Neural cell (in vitro differentiated cells): ENCODE measurements at regions not wholly inside any gene's neighbourhood (a gene's known extent, or its start where the extent isn't known, plus 50 kb on each side); places are given as distances from the start of the nearest gene placed in this dataset.

Experiments
- H2AFZ ChIP-seq: fragments of 200-600, 300-800 bp; sonication (generic), shearing (Covaris generic); 2 replicates; pipeline ENCODE4 v1.6.0; 2014; ENCODE audit warnings: low read depth, mild to moderate bottlenecking, antibody characterized with exemption, low read length, moderate library complexity
- H3F3A ChIP-seq: fragments of 200-600 bp; shearing (Covaris generic); 2 replicates; pipeline ENCODE4 v1.6.1; 2016; ENCODE audit warnings: mild to moderate bottlenecking, moderate library complexity, mixed read lengths, antibody characterized with exemption, low read length; ENCODE audit not compliant: insufficient read depth, poor library complexity, severe bottlenecking
- H3K27ac ChIP-seq: fragments of 200-600, 300-800 bp; sonication (generic), shearing (Covaris generic); 2 replicates; pipeline ENCODE4 v1.5.1; 2014; ENCODE audit warnings: mild to moderate bottlenecking, low read length, moderate library complexity
- H3K27me3 ChIP-seq: fragments of 300-800, 200-600 bp; sonication (generic), shearing (Covaris generic); 2 replicates; pipeline ENCODE4 v1.6.0; 2014; ENCODE audit warnings: mild to moderate bottlenecking, low read depth, low read length, moderate library complexity; ENCODE audit not compliant: insufficient read depth
- H3K36me3 ChIP-seq: fragments of 300-800, 200-600 bp; sonication (generic), shearing (Covaris generic); 2 replicates; pipeline ENCODE4 v1.5.1; 2014; ENCODE audit warnings: mild to moderate bottlenecking, antibody characterized with exemption, low read length, moderate library complexity; ENCODE audit not compliant: insufficient read depth
- H3K4me2 ChIP-seq: fragments of 300-800, 200-600 bp; sonication (generic), shearing (Covaris generic); 2 replicates; pipeline ENCODE4 v1.6.0; 2014; ENCODE audit warnings: mild to moderate bottlenecking, low read length
- H3K4me3 ChIP-seq: fragments of 300-800, 200-600 bp; sonication (generic), shearing (Covaris generic); 2 replicates; pipeline ENCODE4 v1.5.1; 2014; ENCODE audit warnings: mild to moderate bottlenecking, low read length, moderate library complexity
- H3K79me2 ChIP-seq: fragments of 200-600 bp; shearing (Covaris generic); replicated peaks from 2 replicates; pipeline ENCODE4 v1.6.0; 2014; ENCODE audit warnings: mild to moderate bottlenecking, low read length, moderate library complexity; ENCODE audit not compliant: insufficient read depth
- H3K9ac ChIP-seq: fragments of 300-800, 200-600 bp; sonication (generic), shearing (Covaris generic); 2 replicates; pipeline ENCODE4 v1.6.1; 2016; ENCODE audit warnings: mild to moderate bottlenecking, low read length, mixed read lengths
- H3K9me2 ChIP-seq: fragments of 200-600 bp; shearing (Covaris generic); 2 replicates; pipeline ENCODE4 v1.6.1; 2016; ENCODE audit warnings: mild to moderate bottlenecking, low read length, mixed read lengths; ENCODE audit not compliant: insufficient read depth
- H3K9me3 ChIP-seq: fragments of 200-600, 300-800 bp; sonication (generic), shearing (Covaris generic); 2 replicates; pipeline ENCODE4 v1.6.1; 2016; ENCODE audit warnings: mild to moderate bottlenecking, mixed run types, low read length, moderate library complexity, mixed read lengths
- H4K20me1 ChIP-seq: fragments of 200-600 bp; shearing (Covaris generic); 2 replicates; pipeline ENCODE4 v1.6.1; 2016; ENCODE audit warnings: mild to moderate bottlenecking, mixed run types; ENCODE audit not compliant: insufficient read depth
- EP300 ChIP-seq: fragments of 450-650 bp; conservative IDR thresholded peaks from 2 replicates; pipeline ENCODE4 v1.6.1; 2014; ENCODE audit warnings: antibody characterized with exemption, mild to moderate bottlenecking, moderate library complexity; ENCODE audit not compliant: poor library complexity, severe bottlenecking
- EZH2 ChIP-seq: fragments of 200-600, 300-800 bp; shearing (Covaris generic), sonication (generic); IDR thresholded peaks from 2 replicates; pipeline ENCODE4 v1.6.1; 2014; ENCODE audit warnings: antibody characterized with exemption, low read length, borderline replicate concordance, mild to moderate bottlenecking; ENCODE audit not compliant: insufficient read depth, poor library complexity, severe bottlenecking
- MXI1 ChIP-seq: fragments of 450-650 bp; conservative IDR thresholded peaks from 2 replicates; pipeline ENCODE4 v1.6.1; 2014; ENCODE audit warnings: antibody characterized with exemption, mild to moderate bottlenecking; ENCODE audit not compliant: poor library complexity, severe bottlenecking
- POLR2AphosphoS5 ChIP-seq: IDR thresholded peaks from 2 replicates; pipeline ENCODE4 v1.6.1; 2012
- RAD21 ChIP-seq: fragments of 450-650 bp; conservative IDR thresholded peaks from 2 replicates; pipeline ENCODE4 v1.6.1; 2014; ENCODE audit warnings: antibody characterized with exemption, mild to moderate bottlenecking, moderate library complexity
- SMC3 ChIP-seq: fragments of 450-650 bp; conservative IDR thresholded peaks from 2 replicates; pipeline ENCODE4 v1.6.1; 2014; ENCODE audit warnings: antibody characterized with exemption, mild to moderate bottlenecking, moderate library complexity; ENCODE audit not compliant: poor library complexity
- TAF1 ChIP-seq: IDR thresholded peaks from 2 replicates; pipeline ENCODE4 v1.6.1; 2012; ENCODE audit warnings: low read depth
- TF ChIP-seq, protein P1 (sequence below): IDR thresholded peaks from 2 replicates; pipeline ENCODE4 v1.6.1; 2012; ENCODE audit warnings: borderline replicate concordance
- TF ChIP-seq, protein P2 (sequence below): fragments of 450-650 bp; IDR thresholded peaks from 2 replicates; pipeline ENCODE4 v1.5.1; 2014; ENCODE audit warnings: antibody characterized with exemption, mild to moderate bottlenecking, moderate library complexity; ENCODE audit not compliant: poor library complexity, severe bottlenecking

DNA sequence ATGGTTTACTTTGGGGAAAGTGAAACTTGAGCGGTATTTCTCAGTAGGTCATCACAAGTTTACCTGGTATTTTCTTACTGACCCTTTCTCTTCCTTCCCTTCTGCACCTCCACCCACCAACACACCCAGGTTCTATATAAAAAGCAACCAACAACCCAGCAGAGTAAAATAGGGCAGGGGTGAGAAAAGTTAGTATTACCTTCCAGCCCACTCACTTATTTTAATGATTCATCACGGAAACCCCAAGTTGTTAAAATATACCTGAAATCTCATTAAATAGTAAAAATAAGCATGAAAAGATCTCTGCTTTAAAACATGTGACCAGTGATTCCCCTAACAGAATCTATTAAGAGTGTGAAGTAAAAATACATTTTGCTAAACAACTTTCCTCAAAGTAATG, 306.1 kb downstream of the ZEB2 start:
- H2AFZ ChIP-seq: no peak overlapping the region
- H3K4me2 ChIP-seq: no peak overlapping the region
- H3K9me2 ChIP-seq: no peaks in the 10 kb centered on the region
- H3F3A ChIP-seq: no peaks in the 10 kb centered on the region
- H3K27me3 ChIP-seq: no peaks in the 10 kb centered on the region
- no peaks in the 10 kb centered on the region for H3K9me3 ChIP-seq
- no peak overlapping the region for H3K9ac ChIP-seq
- no peaks in the 10 kb centered on the region for H4K20me1 ChIP-seq
- TF ChIP-seq EP300: no peak
- TF ChIP-seq, protein P1, sequence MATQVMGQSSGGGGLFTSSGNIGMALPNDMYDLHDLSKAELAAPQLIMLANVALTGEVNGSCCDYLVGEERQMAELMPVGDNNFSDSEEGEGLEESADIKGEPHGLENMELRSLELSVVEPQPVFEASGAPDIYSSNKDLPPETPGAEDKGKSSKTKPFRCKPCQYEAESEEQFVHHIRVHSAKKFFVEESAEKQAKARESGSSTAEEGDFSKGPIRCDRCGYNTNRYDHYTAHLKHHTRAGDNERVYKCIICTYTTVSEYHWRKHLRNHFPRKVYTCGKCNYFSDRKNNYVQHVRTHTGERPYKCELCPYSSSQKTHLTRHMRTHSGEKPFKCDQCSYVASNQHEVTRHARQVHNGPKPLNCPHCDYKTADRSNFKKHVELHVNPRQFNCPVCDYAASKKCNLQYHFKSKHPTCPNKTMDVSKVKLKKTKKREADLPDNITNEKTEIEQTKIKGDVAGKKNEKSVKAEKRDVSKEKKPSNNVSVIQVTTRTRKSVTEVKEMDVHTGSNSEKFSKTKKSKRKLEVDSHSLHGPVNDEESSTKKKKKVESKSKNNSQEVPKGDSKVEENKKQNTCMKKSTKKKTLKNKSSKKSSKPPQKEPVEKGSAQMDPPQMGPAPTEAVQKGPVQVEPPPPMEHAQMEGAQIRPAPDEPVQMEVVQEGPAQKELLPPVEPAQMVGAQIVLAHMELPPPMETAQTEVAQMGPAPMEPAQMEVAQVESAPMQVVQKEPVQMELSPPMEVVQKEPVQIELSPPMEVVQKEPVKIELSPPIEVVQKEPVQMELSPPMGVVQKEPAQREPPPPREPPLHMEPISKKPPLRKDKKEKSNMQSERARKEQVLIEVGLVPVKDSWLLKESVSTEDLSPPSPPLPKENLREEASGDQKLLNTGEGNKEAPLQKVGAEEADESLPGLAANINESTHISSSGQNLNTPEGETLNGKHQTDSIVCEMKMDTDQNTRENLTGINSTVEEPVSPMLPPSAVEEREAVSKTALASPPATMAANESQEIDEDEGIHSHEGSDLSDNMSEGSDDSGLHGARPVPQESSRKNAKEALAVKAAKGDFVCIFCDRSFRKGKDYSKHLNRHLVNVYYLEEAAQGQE: no peak
- TF ChIP-seq POLR2AphosphoS5: no peak
- TF ChIP-seq SMC3: no peak
- no peak for TF ChIP-seq TAF1
- TF ChIP-seq, protein P2, sequence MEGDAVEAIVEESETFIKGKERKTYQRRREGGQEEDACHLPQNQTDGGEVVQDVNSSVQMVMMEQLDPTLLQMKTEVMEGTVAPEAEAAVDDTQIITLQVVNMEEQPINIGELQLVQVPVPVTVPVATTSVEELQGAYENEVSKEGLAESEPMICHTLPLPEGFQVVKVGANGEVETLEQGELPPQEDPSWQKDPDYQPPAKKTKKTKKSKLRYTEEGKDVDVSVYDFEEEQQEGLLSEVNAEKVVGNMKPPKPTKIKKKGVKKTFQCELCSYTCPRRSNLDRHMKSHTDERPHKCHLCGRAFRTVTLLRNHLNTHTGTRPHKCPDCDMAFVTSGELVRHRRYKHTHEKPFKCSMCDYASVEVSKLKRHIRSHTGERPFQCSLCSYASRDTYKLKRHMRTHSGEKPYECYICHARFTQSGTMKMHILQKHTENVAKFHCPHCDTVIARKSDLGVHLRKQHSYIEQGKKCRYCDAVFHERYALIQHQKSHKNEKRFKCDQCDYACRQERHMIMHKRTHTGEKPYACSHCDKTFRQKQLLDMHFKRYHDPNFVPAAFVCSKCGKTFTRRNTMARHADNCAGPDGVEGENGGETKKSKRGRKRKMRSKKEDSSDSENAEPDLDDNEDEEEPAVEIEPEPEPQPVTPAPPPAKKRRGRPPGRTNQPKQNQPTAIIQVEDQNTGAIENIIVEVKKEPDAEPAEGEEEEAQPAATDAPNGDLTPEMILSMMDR: no peak
- no peak for TF ChIP-seq EZH2
- TF ChIP-seq RAD21: no peak
- TF ChIP-seq MXI1: no peak
- H3K79me2 ChIP-seq: no peaks in the 10 kb centered on the region
- no peak overlapping the region for H3K4me3 ChIP-seq
- no peak overlapping the region for H3K27ac ChIP-seq
- no peaks in the 10 kb centered on the region for H3K36me3 ChIP-seq

DNA sequence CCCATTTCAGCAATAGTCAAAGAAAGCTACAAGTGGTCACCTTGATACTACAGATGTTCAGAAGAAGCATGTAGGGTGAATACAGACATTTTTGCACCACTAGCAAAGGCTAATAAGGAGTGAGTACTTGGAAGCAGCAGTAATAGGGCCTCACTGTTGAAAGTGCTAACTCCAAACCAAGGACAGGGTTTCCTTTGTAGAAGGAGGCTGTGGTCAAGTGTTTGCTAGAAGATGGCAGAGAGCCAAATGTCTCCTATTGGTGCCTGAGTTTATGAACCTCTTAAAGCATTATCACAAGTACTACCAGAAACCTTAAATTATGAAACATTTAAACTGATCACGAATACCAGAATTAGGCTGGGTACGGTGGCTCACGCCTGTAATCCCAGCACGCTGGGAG, 308.1 kb downstream of the ZEB2 start:
- H3K9ac ChIP-seq: no peak overlapping the region
- H3K27ac ChIP-seq: no peak overlapping the region
- H3K9me3 ChIP-seq: no peaks in the 10 kb centered on the region
- H3K4me2 ChIP-seq: no peak overlapping the region
- no peaks in the 10 kb centered on the region for H3K36me3 ChIP-seq
- H2AFZ ChIP-seq: no peak overlapping the region
- no peaks in the 10 kb centered on the region for H3F3A ChIP-seq
- H3K79me2 ChIP-seq: no peaks in the 10 kb centered on the region
- no peak overlapping the region for H3K4me3 ChIP-seq
- H4K20me1 ChIP-seq: no peaks in the 10 kb centered on the region
- no peaks in the 10 kb centered on the region for H3K9me2 ChIP-seq
- TF ChIP-seq EZH2: no peak
- TF ChIP-seq, protein P2: no peak
- no peak for TF ChIP-seq POLR2AphosphoS5
- no peak for TF ChIP-seq EP300
- TF ChIP-seq SMC3: no peak
- TF ChIP-seq, protein P1: no peak
- no peak for TF ChIP-seq MXI1
- no peaks in the 10 kb centered on the region for H3K27me3 ChIP-seq
